GM12873 (cell line): ENCODE measurements at regions not wholly inside any gene's neighbourhood (a gene's known extent, or its start where the extent isn't known, plus 50 kb on each side); places are given as distances from the start of the nearest gene placed in this dataset.

Source experiments
- CTCF ChIP-seq: IDR thresholded peaks from 2 replicates; pipeline ENCODE4 v1.5.1; 2012; ENCODE audit warnings: low read depth, mild to moderate bottlenecking, moderate library complexity, low read length, control low read depth; ENCODE audit not compliant: insufficient read depth; ENCODE audit errors: missing control alignments

- TF ChIP-seq CTCF: no peak
These were observed 286.2 kb downstream of the DHX35 start for GRCh38 chr20:39248171-39248861.

GRCh38 chr20:39246436-39246835, 284.3 kb downstream of the DHX35 start:
- TF ChIP-seq CTCF: no peak

- TF ChIP-seq CTCF: no peak
These were observed 283.7 kb downstream of the DHX35 start for GRCh38 chr20:39245685-39246311.

- no peak for TF ChIP-seq CTCF
These were observed 281.8 kb downstream of the DHX35 start for GRCh38 chr20:39243962-39244361.

GRCh38 chr20:39242614-39243013, 280.5 kb downstream of the DHX35 start:
- TF ChIP-seq CTCF: no peak

GRCh38 chr20:39234520-39235095, 272.5 kb downstream of the DHX35 start:
- no peak for TF ChIP-seq CTCF

- no peak for TF ChIP-seq CTCF
These were observed 271.6 kb downstream of the DHX35 start for GRCh38 chr20:39233755-39234154.
